ENCODE measurements at regions not wholly inside any gene's neighbourhood (a gene's known extent, or its start where the extent isn't known, plus 50 kb on each side); places are given as distances from the start of the nearest gene placed in this dataset.

GRCh38 chr13:85590231-85590931 is 208.8 kb downstream of the SLITRK6 start:
- no peaks in the 10 kb centered on the region for H3K36me3 ChIP-seq
- no peak for TF ChIP-seq CTCF (IDR thresholded peaks at IDR 0.05)
- no peak for TF ChIP-seq POLR2AphosphoS5 (IDR thresholded peaks at IDR 0.05)
- TF ChIP-seq POLR2A (IDR thresholded peaks at IDR 0.05): no peak
- TF ChIP-seq EP300 (IDR thresholded peaks at IDR 0.05): no peak
- ATAC-seq: no peak
- no peaks in the 10 kb centered on the region for H3K4me1 ChIP-seq
- no peak overlapping the region for H3K27ac ChIP-seq
- 71 to 77% methylated on average over 1 to 2 of the region's 2 CpGs for WGBS, 2 donors (ENCODE audit: low coverage in 1 of 2)
- H3K4me3 ChIP-seq: no peak overlapping the region
- peaks cover 0 to 4% (median 0%) of the 10 kb centered on the region in 3 donors for H3K9me3 ChIP-seq
- no peaks in the 10 kb centered on the region for H3K27me3 ChIP-seq

- Histone ChIP-seq H3K9me3 (peaks cover 0 to 6% (median 0%) of the 10 kb centered on the region in 3 donors), H3K4me3 (no peak overlapping the region), H3K36me3 (no peaks in the 10 kb centered on the region), H3K4me1 (no peaks in the 10 kb centered on the region), H3K27me3 (no peaks in the 10 kb centered on the region), H3K27ac (no peak overlapping the region)
- TF ChIP-seq EP300 (IDR thresholded peaks at IDR 0.05) (no peak), POLR2A (IDR thresholded peaks at IDR 0.05) (no peak), POLR2AphosphoS5 (IDR thresholded peaks at IDR 0.05) (no peak), CTCF (IDR thresholded peaks at IDR 0.05) (no peak)
- WGBS, 2 donors (ENCODE audit: low coverage in 1 of 2): 100% methylated on average over 1 to 4 of the region's 5 CpGs
- ATAC-seq: no peak
These were observed 210.2 kb downstream of the SLITRK6 start for GRCh38 chr13:85589021-85589420.

- no peak overlapping the region for H3K27ac ChIP-seq
- no peak for TF ChIP-seq EP300 (IDR thresholded peaks at IDR 0.05)
- no peak for TF ChIP-seq POLR2AphosphoS5 (IDR thresholded peaks at IDR 0.05)
- TF ChIP-seq CTCF (IDR thresholded peaks at IDR 0.05): no peak
- no peak for TF ChIP-seq POLR2A (IDR thresholded peaks at IDR 0.05)
- H3K4me1 ChIP-seq: no peaks in the 10 kb centered on the region
- H3K9me3 ChIP-seq: peaks cover 0 to 6% (median 0%) of the 10 kb centered on the region in 3 donors
- 90 to 97% methylated on average over 3 of the region's 3 CpGs for WGBS, 2 donors (ENCODE audit: low coverage in 1 of 2)
- H3K4me3 ChIP-seq: no peak overlapping the region
- H3K36me3 ChIP-seq: no peaks in the 10 kb centered on the region
- ATAC-seq: no peak
- no peaks in the 10 kb centered on the region for H3K27me3 ChIP-seq
These were observed 210.9 kb downstream of the SLITRK6 start for GRCh38 chr13:85588359-85588758.

GRCh38 chr13:85586856-85587255 is 212.4 kb downstream of the SLITRK6 start:
- H3K36me3 ChIP-seq: no peaks in the 10 kb centered on the region
- no peak overlapping the region for H3K4me3 ChIP-seq
- peaks cover 0 to 6% (median 0%) of the 10 kb centered on the region in 3 donors for H3K9me3 ChIP-seq
- no peaks in the 10 kb centered on the region for H3K27me3 ChIP-seq
- no peaks in the 10 kb centered on the region for H3K4me1 ChIP-seq
- TF ChIP-seq POLR2AphosphoS5 (IDR thresholded peaks at IDR 0.05): no peak
- no peak for TF ChIP-seq POLR2A (IDR thresholded peaks at IDR 0.05)
- ATAC-seq: no peak
- H3K27ac ChIP-seq: no peak overlapping the region

GRCh38 chr13:85586422-85586831 is 212.8 kb downstream of the SLITRK6 start:
- TF ChIP-seq POLR2A (IDR thresholded peaks at IDR 0.05) (no peak), CTCF (IDR thresholded peaks at IDR 0.05) (no peak)
- Histone ChIP-seq H3K4me3 (no peak overlapping the region), H3K27ac (no peak overlapping the region), H3K9me3 (peaks cover 0 to 6% (median 0%) of the 10 kb centered on the region in 3 donors), H3K27me3 (no peaks in the 10 kb centered on the region), H3K36me3 (no peaks in the 10 kb centered on the region), H3K4me1 (no peaks in the 10 kb centered on the region)
- WGBS, 2 donors (ENCODE audit: low coverage in 1 of 2): 14 to 40% methylated on average over 1 of the region's 1 CpG
- ATAC-seq: no peak
